ENCODE measurements at regions not wholly inside any gene's neighbourhood (a gene's known extent, or its start where the extent isn't known, plus 50 kb on each side); places are given as distances from the start of the nearest gene placed in this dataset.

DNA sequence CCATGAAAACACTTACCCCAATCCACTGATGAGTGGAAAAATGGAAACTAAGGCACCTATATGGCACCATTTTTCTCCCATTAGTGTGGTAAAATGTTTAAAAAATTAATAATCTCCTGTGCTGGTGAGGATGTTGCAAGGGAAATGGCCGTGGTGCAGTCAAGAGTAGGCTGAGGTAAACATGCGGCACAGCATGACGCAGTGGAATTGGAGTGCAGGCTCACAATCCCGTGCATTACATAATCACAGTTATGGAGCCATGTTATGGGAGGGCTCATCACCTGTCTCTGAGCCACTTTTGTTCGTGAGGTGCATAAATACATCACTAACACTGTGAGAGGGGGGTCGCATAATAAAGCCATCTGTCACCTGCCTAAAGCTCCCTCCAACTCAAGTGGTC, 164.4 kb upstream of the XYLT1 start:
- H3K4me1 Mint-ChIP-seq (ENCODE audit: low read depth), result peaks cover 7% of the 10 kb centered on the region
- H3K27me3 Mint-ChIP-seq, result peaks cover 19% of the 10 kb centered on the region
- H3K36me3 Mint-ChIP-seq (ENCODE audit: low read depth), result no peaks in the 10 kb centered on the region
- H3K9me3 Mint-ChIP-seq, result peaks cover 8% of the 10 kb centered on the region
- no peak overlapping the region for H3K4me3 Mint-ChIP-seq
- no peak overlapping the region for H3K27ac Mint-ChIP-seq

DNA sequence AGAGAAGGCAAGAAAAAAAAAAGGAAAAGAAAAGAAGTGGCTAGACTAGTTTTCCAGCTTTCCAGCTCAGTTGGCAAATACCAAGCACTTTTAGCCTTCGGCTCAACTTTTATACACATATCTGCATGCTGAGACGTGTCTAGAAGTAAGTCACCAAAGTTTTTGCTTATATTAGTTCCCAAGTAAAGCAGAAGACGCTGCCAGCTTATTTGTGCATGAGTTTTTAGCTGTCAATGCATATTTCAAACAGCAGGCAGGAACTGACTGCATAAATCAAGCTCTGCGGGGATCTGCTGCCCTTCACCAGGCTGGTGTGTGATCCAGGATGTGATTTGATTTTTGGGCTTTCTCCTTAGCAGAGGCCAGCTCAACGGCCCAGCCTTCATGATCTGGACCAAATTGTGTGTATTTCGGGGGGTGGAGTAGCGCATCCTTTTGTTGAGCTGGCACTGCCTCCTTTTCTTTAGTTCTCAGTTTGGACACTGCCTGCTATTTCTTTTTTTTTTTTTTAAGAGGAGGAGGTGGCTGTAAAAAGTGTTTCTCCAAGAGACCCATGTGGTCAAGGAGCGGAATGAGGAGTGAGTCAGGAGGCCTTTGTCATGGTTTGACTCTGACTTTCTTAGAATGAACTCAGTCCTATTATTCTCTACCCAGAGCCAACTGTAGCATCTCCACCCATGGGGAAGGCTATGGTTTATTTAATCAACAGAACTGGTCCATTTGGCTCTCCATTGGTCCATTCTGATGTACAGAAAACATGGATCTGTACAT, 162.6 kb upstream of the XYLT1 start:
- peaks cover 27% of the 10 kb centered on the region for H3K27me3 Mint-ChIP-seq
- peaks cover 5% of the 10 kb centered on the region for H3K4me1 Mint-ChIP-seq (ENCODE audit: low read depth)
- H3K36me3 Mint-ChIP-seq (ENCODE audit: low read depth), result no peaks in the 10 kb centered on the region
- no peak overlapping the region for H3K27ac Mint-ChIP-seq
- H3K9me3 Mint-ChIP-seq, result peaks cover 5% of the 10 kb centered on the region
- H3K4me3 Mint-ChIP-seq, result no peak overlapping the region

GRCh38 chr16:17632667-17633066, 161.9 kb upstream of the XYLT1 start:
- H3K4me1 Mint-ChIP-seq (ENCODE audit: low read depth), result no peaks in the 10 kb centered on the region
- H3K27me3 Mint-ChIP-seq, result peaks cover 27% of the 10 kb centered on the region
- H3K27ac Mint-ChIP-seq, result no peak overlapping the region
- no peaks in the 10 kb centered on the region for H3K9me3 Mint-ChIP-seq
- H3K4me3 Mint-ChIP-seq, result no peak overlapping the region
- H3K36me3 Mint-ChIP-seq (ENCODE audit: low read depth), result no peaks in the 10 kb centered on the region

DNA sequence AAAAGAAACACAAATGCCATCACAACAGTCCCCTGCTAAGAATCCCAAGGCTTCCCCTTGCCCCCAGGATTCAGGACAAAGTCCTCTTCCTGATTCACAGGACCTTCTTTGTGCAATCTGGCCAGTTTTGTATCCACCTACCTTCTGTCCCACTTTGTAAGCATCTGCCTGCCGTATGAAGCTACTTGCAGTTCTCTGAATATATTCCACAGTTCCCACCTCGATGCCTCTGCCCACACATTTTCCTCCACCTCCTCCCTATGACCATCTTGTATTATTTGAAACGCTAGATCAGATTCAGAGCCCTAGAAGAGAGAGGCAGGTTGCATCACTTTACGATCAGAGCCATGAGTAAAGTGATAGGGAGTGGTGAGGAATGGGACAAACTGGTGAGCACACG, 159.2 kb upstream of the XYLT1 start:
- peaks cover 10% of the 10 kb centered on the region for H3K9me3 Mint-ChIP-seq
- H3K4me1 Mint-ChIP-seq (ENCODE audit: low read depth), result no peaks in the 10 kb centered on the region
- peaks cover 27% of the 10 kb centered on the region for H3K27me3 Mint-ChIP-seq
- H3K4me3 Mint-ChIP-seq, result no peak overlapping the region
- peaks cover 4% of the 10 kb centered on the region for H3K36me3 Mint-ChIP-seq (ENCODE audit: low read depth)
- H3K27ac Mint-ChIP-seq, result no peak overlapping the region

- Mint-ChIP-seq H3K27me3 (peaks cover 30% of the 10 kb centered on the region), H3K4me1 (ENCODE audit: low read depth) (no peaks in the 10 kb centered on the region), H3K9me3 (peaks cover 14% of the 10 kb centered on the region), H3K27ac (no peak overlapping the region), H3K4me3 (no peak overlapping the region), H3K36me3 (ENCODE audit: low read depth) (peaks cover 4% of the 10 kb centered on the region)
Observed at GRCh38 chr16:17628983-17629382, 158.2 kb upstream of the XYLT1 start.

DNA sequence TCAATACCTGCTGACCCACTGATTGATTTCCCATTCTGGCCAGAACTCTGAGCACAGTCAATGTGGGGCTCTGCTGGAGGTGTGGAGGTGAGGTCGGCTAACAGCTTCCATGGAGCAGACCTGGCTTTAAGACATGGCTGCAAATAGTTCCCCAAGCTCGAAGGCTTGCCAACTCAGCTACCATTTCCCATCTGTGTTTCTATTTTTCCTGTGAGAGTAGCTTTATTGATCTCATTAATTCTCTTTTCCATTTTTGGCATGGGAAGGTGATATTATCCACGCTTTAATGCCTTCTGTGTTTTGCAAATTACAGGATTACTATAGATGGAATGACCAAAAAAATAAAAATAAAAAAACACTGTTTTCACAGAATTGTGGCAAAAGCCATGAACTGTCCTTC, 151.6 kb upstream of the XYLT1 start:
- Mint-ChIP-seq H3K36me3 (ENCODE audit: low read depth) (peaks cover 4% of the 10 kb centered on the region), H3K4me3 (no peak overlapping the region), H3K27me3 (peaks cover 10% of the 10 kb centered on the region), H3K4me1 (ENCODE audit: low read depth) (no peaks in the 10 kb centered on the region), H3K27ac (no peak overlapping the region), H3K9me3 (peaks cover 12% of the 10 kb centered on the region)

DNA sequence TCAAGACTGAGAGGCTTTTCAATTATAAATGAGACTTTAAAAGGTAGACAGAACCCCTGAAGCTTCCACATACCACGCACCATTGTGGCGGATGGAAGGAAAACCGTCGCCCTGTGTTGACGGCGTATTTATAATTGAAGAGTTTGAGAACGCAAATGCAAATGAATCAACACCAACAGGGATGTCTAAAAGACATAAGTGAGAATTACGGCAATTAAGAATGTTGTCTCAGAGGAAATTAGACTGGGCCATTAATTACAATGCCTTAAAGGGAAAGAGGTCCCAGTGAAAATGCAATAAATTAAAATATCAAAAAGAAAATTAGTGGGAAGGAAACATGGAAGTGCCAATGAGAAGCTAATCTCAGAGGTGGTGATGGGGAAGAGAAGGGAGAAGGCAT, 148.5 kb upstream of the XYLT1 start:
- no peak overlapping the region for H3K27ac Mint-ChIP-seq
- no peaks in the 10 kb centered on the region for H3K9me3 Mint-ChIP-seq
- no peaks in the 10 kb centered on the region for H3K36me3 Mint-ChIP-seq (ENCODE audit: low read depth)
- H3K27me3 Mint-ChIP-seq, result peaks cover 13% of the 10 kb centered on the region
- H3K4me3 Mint-ChIP-seq, result no peak overlapping the region
- H3K4me1 Mint-ChIP-seq (ENCODE audit: low read depth), result no peaks in the 10 kb centered on the region

- Mint-ChIP-seq H3K4me1 (ENCODE audit: low read depth) (no peaks in the 10 kb centered on the region), H3K27ac (no peak overlapping the region), H3K36me3 (ENCODE audit: low read depth) (no peaks in the 10 kb centered on the region), H3K9me3 (no peaks in the 10 kb centered on the region), H3K27me3 (peaks cover 12% of the 10 kb centered on the region), H3K4me3 (no peak overlapping the region)
Observed at GRCh38 chr16:17617021-17617552, 146.3 kb upstream of the XYLT1 start.

DNA sequence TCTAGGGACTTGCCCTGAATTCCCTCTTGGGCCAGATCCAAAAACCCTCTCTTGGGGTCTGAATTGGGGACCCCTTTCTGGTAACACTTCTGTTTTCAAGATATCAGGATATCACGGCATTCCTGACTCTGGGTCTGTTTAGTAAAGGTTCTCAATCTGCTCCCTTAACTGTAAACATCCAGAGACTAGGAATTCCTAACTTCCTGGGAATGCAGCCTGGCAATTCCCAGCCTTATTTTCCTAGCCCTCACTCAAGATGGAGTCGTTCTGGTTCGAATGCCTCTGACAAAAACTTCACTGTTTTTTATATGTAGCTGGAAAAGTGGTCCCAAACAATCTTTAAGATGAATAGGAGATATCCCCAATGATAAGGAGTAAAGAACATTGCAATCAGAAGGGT, 141.6 kb upstream of the XYLT1 start:
- Mint-ChIP-seq H3K27ac (no peak overlapping the region), H3K27me3 (peaks cover 21% of the 10 kb centered on the region), H3K9me3 (no peaks in the 10 kb centered on the region), H3K36me3 (ENCODE audit: low read depth) (no peaks in the 10 kb centered on the region), H3K4me1 (ENCODE audit: low read depth) (peaks cover 7% of the 10 kb centered on the region), H3K4me3 (no peak overlapping the region)

DNA sequence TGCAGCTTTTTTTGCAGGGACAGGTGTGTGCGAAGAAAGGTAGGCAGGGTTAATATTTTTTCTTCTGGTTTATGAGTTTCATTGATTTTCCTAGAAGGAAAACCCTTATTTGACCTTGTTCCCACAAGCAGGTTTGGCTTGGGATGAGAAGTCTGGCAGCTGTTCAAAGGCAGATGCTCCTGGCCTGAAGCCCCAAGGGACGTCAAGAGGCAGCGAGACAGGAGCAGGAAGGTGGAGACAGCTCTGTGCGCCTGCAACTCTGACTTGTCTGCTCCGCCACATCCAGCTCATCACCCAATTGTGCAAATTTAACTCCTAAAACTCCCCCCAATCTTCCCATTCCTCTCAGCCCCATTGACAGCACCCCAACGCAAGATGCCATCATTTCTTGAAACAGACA, 136.8 kb upstream of the XYLT1 start:
- Mint-ChIP-seq H3K4me1 (ENCODE audit: low read depth) (peaks cover 26% of the 10 kb centered on the region), H3K9me3 (no peaks in the 10 kb centered on the region), H3K4me3 (no peak overlapping the region), H3K27ac (no peak overlapping the region), H3K36me3 (ENCODE audit: low read depth) (no peaks in the 10 kb centered on the region), H3K27me3 (peaks cover 13% of the 10 kb centered on the region)

- no peak overlapping the region for H3K27ac Mint-ChIP-seq
- H3K36me3 Mint-ChIP-seq (ENCODE audit: low read depth), result no peaks in the 10 kb centered on the region
- H3K4me1 Mint-ChIP-seq (ENCODE audit: low read depth), result peaks cover 27% of the 10 kb centered on the region
- H3K9me3 Mint-ChIP-seq, result no peaks in the 10 kb centered on the region
- no peak overlapping the region for H3K4me3 Mint-ChIP-seq
- H3K27me3 Mint-ChIP-seq, result peaks cover 12% of the 10 kb centered on the region
Observed at GRCh38 chr16:17607075-17607509, 136.3 kb upstream of the XYLT1 start.

GRCh38 chr16:17606460-17606859, 135.7 kb upstream of the XYLT1 start:
- no peak overlapping the region for H3K27ac Mint-ChIP-seq

DNA sequence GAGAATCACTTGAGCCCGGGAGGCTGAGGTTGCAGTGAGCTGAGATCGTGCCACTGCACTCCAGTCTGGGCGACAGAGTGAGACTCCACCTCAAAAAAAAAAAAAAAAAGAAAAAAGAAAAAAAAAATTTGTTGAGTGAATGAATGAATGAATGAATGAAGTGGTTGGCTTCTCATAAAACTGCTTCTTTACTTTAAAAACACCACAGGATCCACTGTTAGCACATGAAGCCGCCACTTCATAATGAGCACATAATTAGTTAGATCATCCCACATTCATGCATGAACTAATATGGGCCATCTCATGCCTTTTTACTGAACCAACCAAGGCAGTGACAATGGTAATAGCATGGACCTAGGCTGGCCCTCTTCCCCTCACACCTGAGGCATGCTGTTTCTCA, 135.0 kb upstream of the XYLT1 start:
- Mint-ChIP-seq H3K36me3 (ENCODE audit: low read depth) (no peaks in the 10 kb centered on the region), H3K27ac (no peak overlapping the region), H3K4me1 (ENCODE audit: low read depth) (peaks cover 27% of the 10 kb centered on the region), H3K4me3 (no peak overlapping the region), H3K27me3 (peaks cover 12% of the 10 kb centered on the region), H3K9me3 (no peaks in the 10 kb centered on the region)

More at GRCh38 chr16:17606460-17606859, 135.7 kb upstream of the XYLT1 start:
- Mint-ChIP-seq H3K27me3 (peaks cover 12% of the 10 kb centered on the region), H3K4me1 (ENCODE audit: low read depth) (peaks cover 27% of the 10 kb centered on the region), H3K9me3 (no peaks in the 10 kb centered on the region), H3K4me3 (no peak overlapping the region), H3K36me3 (ENCODE audit: low read depth) (no peaks in the 10 kb centered on the region)

DNA sequence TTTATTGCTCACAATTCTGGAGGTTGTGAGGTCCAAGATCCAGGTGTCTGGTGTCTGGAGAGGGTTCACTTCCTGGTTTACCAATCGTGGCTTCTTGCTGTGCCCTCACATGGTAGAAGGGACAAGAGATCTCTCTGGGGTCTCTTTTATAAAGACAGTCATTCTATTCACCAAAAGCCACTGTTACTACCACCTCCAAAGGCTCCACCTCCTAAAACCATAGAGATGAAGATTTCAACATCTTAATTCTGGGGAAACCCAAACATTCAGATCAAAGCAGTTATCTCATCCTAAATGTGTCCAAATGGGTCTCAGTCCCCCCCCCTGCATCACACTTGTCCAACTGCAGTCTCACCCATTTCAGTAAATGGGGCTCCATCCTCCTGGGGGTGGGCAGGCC, 132.9 kb upstream of the XYLT1 start:
- H3K9me3 Mint-ChIP-seq, result peaks cover 5% of the 10 kb centered on the region
- H3K4me3 Mint-ChIP-seq, result no peak overlapping the region
- peak overlapping the region; percentile 22 for H3K27ac Mint-ChIP-seq
- H3K27me3 Mint-ChIP-seq, result peaks cover 12% of the 10 kb centered on the region
- no peaks in the 10 kb centered on the region for H3K36me3 Mint-ChIP-seq (ENCODE audit: low read depth)
- peaks cover 27% of the 10 kb centered on the region for H3K4me1 Mint-ChIP-seq (ENCODE audit: low read depth)

GRCh38 chr16:17602678-17603077, 131.9 kb upstream of the XYLT1 start:
- H3K9me3 Mint-ChIP-seq, result peaks cover 13% of the 10 kb centered on the region
- H3K4me3 Mint-ChIP-seq, result no peak overlapping the region
- no peak overlapping the region for H3K27ac Mint-ChIP-seq
- peaks cover 23% of the 10 kb centered on the region for H3K4me1 Mint-ChIP-seq (ENCODE audit: low read depth)
- H3K36me3 Mint-ChIP-seq (ENCODE audit: low read depth), result no peaks in the 10 kb centered on the region
- peaks cover 17% of the 10 kb centered on the region for H3K27me3 Mint-ChIP-seq

GRCh38 chr16:17598968-17599367, 128.2 kb upstream of the XYLT1 start:
- peaks cover 13% of the 10 kb centered on the region for H3K9me3 Mint-ChIP-seq
- H3K4me1 Mint-ChIP-seq (ENCODE audit: low read depth), result peaks cover 6% of the 10 kb centered on the region
- no peak overlapping the region for H3K27ac Mint-ChIP-seq
- peaks cover 27% of the 10 kb centered on the region for H3K27me3 Mint-ChIP-seq
- H3K4me3 Mint-ChIP-seq, result no peak overlapping the region
- H3K36me3 Mint-ChIP-seq (ENCODE audit: low read depth), result no peaks in the 10 kb centered on the region
